BJ (cell line): ENCODE measurements at regions not wholly inside any gene's neighbourhood (a gene's known extent, or its start where the extent isn't known, plus 50 kb on each side); places are given as distances from the start of the nearest gene placed in this dataset.

Source experiments
- CTCF ChIA-PET: fragments of 350-600 bp; formaldehyde crosslinking; extraction: SDS; loops from one replicate; lab custom pipeline; 2021; ENCODE audit warnings: antibody characterized with exemption, inconsistent platforms; lab: Yijun Ruan, JAX
- POLR2A ChIA-PET: fragments of 300-600 bp; sonication (Branson Sonifier 250); formaldehyde crosslinking; extraction: SDS; loops from one replicate; lab custom pipeline; 2021; ENCODE audit warnings: antibody characterized with exemption; lab: Charles Lee
- DNase-seq: peaks from one replicate; pipeline ENCODE4 v3.0.0-alpha.2; 2011; ENCODE audit warnings: low read depth
- H3K27me3 ChIP-seq: 2 replicates; pipeline ENCODE4 v1.6.0; 2011; ENCODE audit warnings: low read length; ENCODE audit not compliant: control insufficient read depth, insufficient read depth
- H3K36me3 ChIP-seq: 2 replicates; pipeline ENCODE4 v1.5.1; 2011; ENCODE audit warnings: low read length; ENCODE audit not compliant: control insufficient read depth, insufficient read depth
- H3K4me3 ChIP-seq: 2 replicates; pipeline ENCODE4 v1.5.1; 2011; ENCODE audit warnings: low read depth, mild to moderate bottlenecking, control low read depth, low read length
- TF ChIP-seq, protein P1 (sequence below): IDR thresholded peaks from 2 replicates; pipeline ENCODE4 v1.5.1; 2011; ENCODE audit warnings: low read depth, mild to moderate bottlenecking, control low read depth, inconsistent platforms, low read length, moderate library complexity; ENCODE audit not compliant: insufficient read depth

DNA sequence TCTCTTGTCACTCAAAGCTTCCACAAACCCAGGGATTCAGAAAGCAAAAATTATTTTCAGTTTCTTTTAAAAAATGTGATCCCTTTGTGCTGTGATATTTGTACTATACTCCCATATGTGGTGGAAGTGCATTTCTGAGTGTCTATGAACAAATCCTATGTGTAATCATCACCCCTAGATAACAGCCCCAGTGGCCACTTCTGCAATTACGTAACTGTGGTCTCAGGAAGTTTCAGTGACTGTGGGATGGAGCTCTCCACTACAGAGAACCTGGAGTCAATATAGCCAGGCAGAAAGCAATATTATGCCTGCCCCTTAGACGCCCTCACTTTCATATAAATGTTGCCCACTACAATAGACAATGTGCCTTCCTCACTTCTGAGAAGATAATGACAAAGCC is 1101.7 kb upstream of the GHITM start:
- ChIA-PET CTCF (interaction anchor here (1.0 kb wide), 1 partner anchor 10 kb away, joined by 3 read pairs; no protein-coding TSS in a partner anchor), POLR2A (no interaction called here)
- DNase-seq: no peak
- Histone ChIP-seq H3K27me3 (no peaks in the 10 kb centered on the region), H3K36me3 (no peaks in the 10 kb centered on the region), H3K4me3 (no peak overlapping the region)
- TF ChIP-seq, protein P1, sequence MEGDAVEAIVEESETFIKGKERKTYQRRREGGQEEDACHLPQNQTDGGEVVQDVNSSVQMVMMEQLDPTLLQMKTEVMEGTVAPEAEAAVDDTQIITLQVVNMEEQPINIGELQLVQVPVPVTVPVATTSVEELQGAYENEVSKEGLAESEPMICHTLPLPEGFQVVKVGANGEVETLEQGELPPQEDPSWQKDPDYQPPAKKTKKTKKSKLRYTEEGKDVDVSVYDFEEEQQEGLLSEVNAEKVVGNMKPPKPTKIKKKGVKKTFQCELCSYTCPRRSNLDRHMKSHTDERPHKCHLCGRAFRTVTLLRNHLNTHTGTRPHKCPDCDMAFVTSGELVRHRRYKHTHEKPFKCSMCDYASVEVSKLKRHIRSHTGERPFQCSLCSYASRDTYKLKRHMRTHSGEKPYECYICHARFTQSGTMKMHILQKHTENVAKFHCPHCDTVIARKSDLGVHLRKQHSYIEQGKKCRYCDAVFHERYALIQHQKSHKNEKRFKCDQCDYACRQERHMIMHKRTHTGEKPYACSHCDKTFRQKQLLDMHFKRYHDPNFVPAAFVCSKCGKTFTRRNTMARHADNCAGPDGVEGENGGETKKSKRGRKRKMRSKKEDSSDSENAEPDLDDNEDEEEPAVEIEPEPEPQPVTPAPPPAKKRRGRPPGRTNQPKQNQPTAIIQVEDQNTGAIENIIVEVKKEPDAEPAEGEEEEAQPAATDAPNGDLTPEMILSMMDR: no peak

DNA sequence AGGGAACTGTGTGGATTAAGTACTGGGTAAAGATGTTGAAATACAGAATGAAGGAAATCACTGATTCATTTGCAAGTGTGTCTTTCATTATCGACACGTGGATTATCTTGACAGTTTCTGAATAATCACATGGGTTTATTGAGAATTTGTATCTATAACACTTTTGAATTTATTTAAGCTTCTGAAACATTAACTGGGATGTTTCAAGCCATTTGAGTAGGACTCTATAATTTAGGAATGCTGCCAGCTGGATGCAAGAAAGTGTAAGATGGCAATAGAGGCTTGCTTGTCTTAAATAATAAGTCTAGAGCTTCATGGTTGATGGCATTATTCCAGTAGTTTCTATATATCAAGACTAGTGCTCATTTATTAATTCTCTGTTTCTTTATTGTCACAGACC is 1100.7 kb upstream of the GHITM start:
- CTCF ChIA-PET: no interaction called here
- Histone ChIP-seq H3K4me3 (no peak overlapping the region), H3K36me3 (no peaks in the 10 kb centered on the region), H3K27me3 (no peaks in the 10 kb centered on the region)
- POLR2A ChIA-PET: no interaction called here
- DNase-seq: no peak
- TF ChIP-seq, protein P1: no peak

DNA sequence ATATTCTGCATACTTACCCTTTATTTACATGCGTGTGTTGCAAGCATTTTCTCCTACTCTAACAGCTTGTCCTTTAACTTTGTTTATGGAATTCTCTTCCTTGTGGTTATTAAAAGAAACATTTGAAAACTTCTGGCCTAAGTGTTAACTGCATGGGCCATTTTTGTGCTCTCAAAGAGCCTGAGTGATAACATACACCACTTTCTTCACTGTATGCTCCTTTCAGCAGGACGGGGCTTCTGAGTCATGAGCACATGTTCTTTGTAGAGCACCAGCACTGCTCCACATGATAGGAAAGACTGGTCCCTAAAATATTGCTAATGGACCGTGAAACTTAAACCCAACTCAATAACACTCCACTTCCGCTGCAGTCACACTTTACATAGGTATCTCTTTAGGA is 1093.6 kb upstream of the GHITM start:
- CTCF ChIA-PET: interaction anchor here (0.6 to 0.7 kb wide), 2 partner anchors 250 to 911 kb away, joined by 3 to 5 read pairs; no protein-coding TSS in a partner anchor
- TF ChIP-seq, protein P1: no peak
- DNase-seq: no peak
- no peaks in the 10 kb centered on the region for H3K36me3 ChIP-seq
- H3K27me3 ChIP-seq: no peaks in the 10 kb centered on the region
- no peak overlapping the region for H3K4me3 ChIP-seq
- POLR2A ChIA-PET: no interaction called here

DNA sequence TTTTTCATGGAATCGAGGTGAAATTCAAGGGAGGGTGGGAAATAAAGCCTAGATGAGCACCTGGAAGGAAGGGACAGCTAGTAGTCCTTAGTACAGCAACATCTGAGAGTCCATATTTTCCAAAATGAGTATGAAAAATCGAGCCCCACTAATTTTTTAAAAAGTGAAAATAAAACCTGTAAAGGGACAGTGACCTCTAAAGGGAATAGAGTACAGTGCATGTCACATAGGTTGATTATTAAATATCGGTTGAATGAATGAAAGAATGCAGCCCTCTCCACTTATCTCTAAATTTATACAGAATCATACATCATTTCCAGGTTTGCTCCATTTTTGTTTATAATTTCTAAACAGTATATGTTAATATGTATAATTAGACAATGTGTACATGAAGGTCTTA is 1088.5 kb upstream of the GHITM start:
- H3K36me3 ChIP-seq: no peaks in the 10 kb centered on the region
- H3K4me3 ChIP-seq: no peak overlapping the region
- POLR2A ChIA-PET: no interaction called here
- H3K27me3 ChIP-seq: no peaks in the 10 kb centered on the region
- CTCF ChIA-PET: no interaction called here
- TF ChIP-seq, protein P1: no peak
- no peak for DNase-seq

DNA sequence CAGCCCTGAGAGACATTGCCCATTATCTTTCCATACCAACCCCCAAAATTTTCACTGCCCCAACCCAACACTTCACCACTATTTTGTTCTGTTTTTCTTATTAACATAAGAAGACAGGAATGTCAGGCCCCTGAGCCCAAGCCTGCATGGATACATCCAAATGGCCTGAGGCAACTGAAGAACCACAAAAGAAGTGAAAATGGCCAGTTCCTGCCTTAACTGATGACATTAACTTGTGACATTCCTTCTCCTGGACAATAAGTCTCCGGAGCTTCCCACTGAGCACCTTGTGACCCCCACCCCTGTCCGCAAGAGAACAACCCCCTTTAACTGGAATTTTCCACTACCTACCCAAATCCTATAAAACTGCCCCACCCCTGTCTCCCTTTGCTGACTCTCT is 1076.4 kb upstream of the GHITM start:
- POLR2A ChIA-PET: no interaction called here

More for the DNA sequence above, 1076.4 kb upstream of the GHITM start:
- Histone ChIP-seq H3K27me3 (no peaks in the 10 kb centered on the region), H3K36me3 (no peaks in the 10 kb centered on the region), H3K4me3 (no peak overlapping the region)
- DNase-seq: no peak
- CTCF ChIA-PET: no interaction called here
- TF ChIP-seq, protein P1: no peak
